SU-DHL-6 (cell line): ENCODE measurements at regions not wholly inside any gene's neighbourhood (a gene's known extent, or its start where the extent isn't known, plus 50 kb on each side); places are given as distances from the start of the nearest gene placed in this dataset.
A peak's percentile ranks its signal among the peaks of the same experiment; 100 is the strongest.

Experiments
- H2AFZ ChIP-seq: fragments of 200-600 bp; sonication (generic); 2 replicates; pipeline ENCODE4 v1.6.1; 2014; ENCODE audit warnings: low read depth, mild to moderate bottlenecking, moderate library complexity, mixed read lengths, antibody characterized with exemption, low read length; ENCODE audit not compliant: severe bottlenecking
- H3F3A ChIP-seq: fragments of 200-600 bp; shearing (Covaris generic); 2 replicates; pipeline ENCODE4 v1.6.0; 2016; ENCODE audit warnings: antibody characterized with exemption, mild to moderate bottlenecking; ENCODE audit not compliant: insufficient read depth
- H3K27ac ChIP-seq: fragments of 200-600 bp; sonication (generic); 2 replicates; pipeline ENCODE4 v1.5.1; 2016; ENCODE audit warnings: low read depth, mild to moderate bottlenecking, low read length, moderate library complexity, mixed read lengths
- H3K27me3 ChIP-seq: fragments of 200-600 bp; sonication (generic), shearing (Covaris generic); 2 replicates; pipeline ENCODE4 v1.6.0; 2014; ENCODE audit warnings: mild to moderate bottlenecking, low read length
- H3K36me3 ChIP-seq: fragments of 200-600 bp; sonication (generic); 2 replicates; pipeline ENCODE4 v1.6.1; 2014; ENCODE audit warnings: mild to moderate bottlenecking, low read length, mixed read lengths
- H3K4me2 ChIP-seq: fragments of 300-600, 200-600 bp; shearing (Covaris generic), sonication (generic); 2 replicates; pipeline ENCODE4 v1.6.0; 2014; ENCODE audit warnings: low read length, low read depth, mild to moderate bottlenecking; ENCODE audit not compliant: poor library complexity, severe bottlenecking
- H3K4me3 ChIP-seq: fragments of 200-600 bp; sonication (generic); 2 replicates; pipeline ENCODE4 v1.5.1; 2014; ENCODE audit warnings: antibody characterized with exemption, low read length, mild to moderate bottlenecking, mixed read lengths; ENCODE audit not compliant: insufficient read depth, poor library complexity, severe bottlenecking
- H3K79me2 ChIP-seq: fragments of 200-600 bp; sonication (generic); 2 replicates; pipeline ENCODE4 v1.6.1; 2014; ENCODE audit warnings: mild to moderate bottlenecking, low read length, moderate library complexity; ENCODE audit not compliant: insufficient read depth
- H3K9ac ChIP-seq: fragments of 200-600 bp; sonication (generic); 2 replicates; pipeline ENCODE4 v1.7.0; 2014; ENCODE audit warnings: mild to moderate bottlenecking, low read length
- H3K9me2 ChIP-seq: fragments of 200-600 bp; sonication (generic); replicated peaks from 2 replicates; pipeline ENCODE4 v1.6.1; 2014; ENCODE audit warnings: low read length; ENCODE audit not compliant: insufficient read depth
- H3K9me3 ChIP-seq: fragments of 200-600 bp; sonication (generic); 2 replicates; pipeline ENCODE4 v1.6.1; 2014; ENCODE audit warnings: low read length, mixed read lengths; ENCODE audit not compliant: insufficient read depth
- H4K20me1 ChIP-seq: fragments of 200-600 bp; sonication (generic); 2 replicates; pipeline ENCODE4 v1.6.1; 2014; ENCODE audit warnings: low read depth, mild to moderate bottlenecking, antibody characterized with exemption, low read length, moderate library complexity, mixed read lengths
- EZH2phosphoT487 ChIP-seq: fragments of 200-600 bp; sonication (generic), shearing (Covaris generic); conservative IDR thresholded peaks from 2 replicates; pipeline ENCODE4 v1.6.1; 2018; ENCODE audit warnings: mild to moderate bottlenecking, antibody characterized with exemption, low read length, moderate library complexity, mixed read lengths
- TF ChIP-seq, protein P1 (sequence below): fragments of 200-600 bp; sonication (generic); IDR thresholded peaks from one replicate; pipeline ENCODE4 v1.5.1; 2017; ENCODE audit warnings: antibody characterized with exemption, mild to moderate bottlenecking, low read length, moderate library complexity; ENCODE audit not compliant: insufficient read depth, poor library complexity, severe bottlenecking

DNA sequence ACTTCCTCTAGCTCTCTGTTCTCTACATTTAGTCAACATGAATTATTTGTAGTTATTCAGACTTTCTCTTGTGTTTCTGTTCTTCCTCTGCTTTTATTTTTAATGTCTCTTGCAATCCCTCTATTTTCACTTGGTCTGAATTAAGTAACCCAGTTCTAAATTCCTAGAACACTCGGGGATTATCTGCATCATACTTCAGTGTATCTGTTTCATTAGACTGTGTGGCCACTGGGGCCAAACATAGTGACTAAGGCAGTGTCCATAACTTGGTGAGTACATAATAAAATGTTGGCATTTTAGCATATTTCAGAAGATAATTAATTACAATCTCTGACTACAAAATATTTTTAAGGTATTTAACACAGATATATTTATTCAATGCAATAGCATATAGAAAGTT, 1087.2 kb upstream of the B3GALT2 start:
- Histone ChIP-seq H3K9me2 (no peaks in the 10 kb centered on the region), H3K27ac (no peak overlapping the region), H3F3A (peaks cover 6% of the 10 kb centered on the region; the same call in 1 of the 2 replicates), H4K20me1 (no peaks in the 10 kb centered on the region), H3K4me3 (no peak overlapping the region), H3K9ac (no peak overlapping the region), H3K36me3 (peaks cover 12% of the 10 kb centered on the region; the same call in 1 of the 2 replicates), H2AFZ (no peak overlapping the region), H3K27me3 (no peaks in the 10 kb centered on the region), H3K9me3 (no peaks in the 10 kb centered on the region; the same call in 1 of the 2 replicates), H3K4me2 (no peak overlapping the region), H3K79me2 (no peaks in the 10 kb centered on the region; the same call in 1 of the 2 replicates)
- TF ChIP-seq, protein P1, sequence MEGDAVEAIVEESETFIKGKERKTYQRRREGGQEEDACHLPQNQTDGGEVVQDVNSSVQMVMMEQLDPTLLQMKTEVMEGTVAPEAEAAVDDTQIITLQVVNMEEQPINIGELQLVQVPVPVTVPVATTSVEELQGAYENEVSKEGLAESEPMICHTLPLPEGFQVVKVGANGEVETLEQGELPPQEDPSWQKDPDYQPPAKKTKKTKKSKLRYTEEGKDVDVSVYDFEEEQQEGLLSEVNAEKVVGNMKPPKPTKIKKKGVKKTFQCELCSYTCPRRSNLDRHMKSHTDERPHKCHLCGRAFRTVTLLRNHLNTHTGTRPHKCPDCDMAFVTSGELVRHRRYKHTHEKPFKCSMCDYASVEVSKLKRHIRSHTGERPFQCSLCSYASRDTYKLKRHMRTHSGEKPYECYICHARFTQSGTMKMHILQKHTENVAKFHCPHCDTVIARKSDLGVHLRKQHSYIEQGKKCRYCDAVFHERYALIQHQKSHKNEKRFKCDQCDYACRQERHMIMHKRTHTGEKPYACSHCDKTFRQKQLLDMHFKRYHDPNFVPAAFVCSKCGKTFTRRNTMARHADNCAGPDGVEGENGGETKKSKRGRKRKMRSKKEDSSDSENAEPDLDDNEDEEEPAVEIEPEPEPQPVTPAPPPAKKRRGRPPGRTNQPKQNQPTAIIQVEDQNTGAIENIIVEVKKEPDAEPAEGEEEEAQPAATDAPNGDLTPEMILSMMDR: no peak
- no peak for TF ChIP-seq EZH2phosphoT487

- Histone ChIP-seq H3K9me2 (no peaks in the 10 kb centered on the region), H3K79me2 (no peaks in the 10 kb centered on the region), H2AFZ (peak overlapping the region; percentile 4), H3K9me3 (peaks cover 10% of the 10 kb centered on the region; the same call in 1 of the 2 replicates), H3K4me2 (no peak overlapping the region), H3K4me3 (no peak overlapping the region), H3K27me3 (no peaks in the 10 kb centered on the region), H3F3A (no peaks in the 10 kb centered on the region), H3K9ac (no peak overlapping the region), H3K27ac (no peak overlapping the region), H4K20me1 (no peaks in the 10 kb centered on the region), H3K36me3 (peaks cover 18% of the 10 kb centered on the region)
- TF ChIP-seq EZH2phosphoT487: no peak
- TF ChIP-seq, protein P1: no peak
These were observed 1082.4 kb upstream of the B3GALT2 start for GRCh38 chr1:194268839-194269238.

GRCh38 chr1:194267021-194267420, 1080.6 kb upstream of the B3GALT2 start:
- no peaks in the 10 kb centered on the region for H3K9me2 ChIP-seq
- no peak overlapping the region for H3K4me3 ChIP-seq
- TF ChIP-seq, protein P1: no peak
- no peak for TF ChIP-seq EZH2phosphoT487
- H3K27me3 ChIP-seq: no peaks in the 10 kb centered on the region
- H3K27ac ChIP-seq: no peak overlapping the region
- H2AFZ ChIP-seq: no peak overlapping the region
- peaks cover 19% of the 10 kb centered on the region for H3K36me3 ChIP-seq
- H4K20me1 ChIP-seq: no peaks in the 10 kb centered on the region
- no peak overlapping the region for H3K4me2 ChIP-seq
- no peaks in the 10 kb centered on the region for H3K79me2 ChIP-seq
- H3K9me3 ChIP-seq: peaks cover 16% of the 10 kb centered on the region; the same call in 1 of the 2 replicates
- no peak overlapping the region for H3K9ac ChIP-seq
- H3F3A ChIP-seq: 0 out of 2 replicates have a peak, but pooled peaks cover 2% of the 10 kb centered on the region
